SK-N-MC (cell line): ENCODE measurements at regions not wholly inside any gene's neighbourhood (a gene's known extent, or its start where the extent isn't known, plus 50 kb on each side); places are given as distances from the start of the nearest gene placed in this dataset.

ENCODE experiments used
- FOXP2 ChIP-seq: optimal IDR thresholded peaks from 2 replicates; pipeline ENCODE3; 2011; ENCODE audit warnings: mild to moderate bottlenecking, moderate library complexity; ENCODE audit not compliant: insufficient read depth; ENCODE audit errors: extremely low read length, control extremely low read depth
- POLR2AphosphoS5 ChIP-seq: IDR thresholded peaks from 2 replicates; pipeline ENCODE4 v1.6.1; 2012; ENCODE audit warnings: mild to moderate bottlenecking, low read depth, low read length, borderline replicate concordance

- TF ChIP-seq POLR2AphosphoS5 (no peak), FOXP2 (no peak)
Measured at GRCh38 chr1:168830562-168830961, 101.6 kb upstream of the DPT start.
